ENCODE measurements at regions not wholly inside any gene's neighbourhood (a gene's known extent, or its start where the extent isn't known, plus 50 kb on each side); places are given as distances from the start of the nearest gene placed in this dataset.

GRCh38 chr9:13648068-13648467, 368.6 kb upstream of the MPDZ start:
- no peak overlapping the region for H3K4me3 ChIP-seq
- H3K27me3 ChIP-seq = no peaks in the 10 kb centered on the region
- DNase-seq (no peak), ATAC-seq (ENCODE audit: low FRiP score in 2 of 2) (no peak)
- TF ChIP-seq POLR2AphosphoS5 (IDR thresholded peaks at IDR 0.05) (no peak), EP300 (IDR thresholded peaks at IDR 0.05) (no peak), POLR2A (IDR thresholded peaks at IDR 0.05) (no peak)
- TF ChIP-seq, protein P1, sequence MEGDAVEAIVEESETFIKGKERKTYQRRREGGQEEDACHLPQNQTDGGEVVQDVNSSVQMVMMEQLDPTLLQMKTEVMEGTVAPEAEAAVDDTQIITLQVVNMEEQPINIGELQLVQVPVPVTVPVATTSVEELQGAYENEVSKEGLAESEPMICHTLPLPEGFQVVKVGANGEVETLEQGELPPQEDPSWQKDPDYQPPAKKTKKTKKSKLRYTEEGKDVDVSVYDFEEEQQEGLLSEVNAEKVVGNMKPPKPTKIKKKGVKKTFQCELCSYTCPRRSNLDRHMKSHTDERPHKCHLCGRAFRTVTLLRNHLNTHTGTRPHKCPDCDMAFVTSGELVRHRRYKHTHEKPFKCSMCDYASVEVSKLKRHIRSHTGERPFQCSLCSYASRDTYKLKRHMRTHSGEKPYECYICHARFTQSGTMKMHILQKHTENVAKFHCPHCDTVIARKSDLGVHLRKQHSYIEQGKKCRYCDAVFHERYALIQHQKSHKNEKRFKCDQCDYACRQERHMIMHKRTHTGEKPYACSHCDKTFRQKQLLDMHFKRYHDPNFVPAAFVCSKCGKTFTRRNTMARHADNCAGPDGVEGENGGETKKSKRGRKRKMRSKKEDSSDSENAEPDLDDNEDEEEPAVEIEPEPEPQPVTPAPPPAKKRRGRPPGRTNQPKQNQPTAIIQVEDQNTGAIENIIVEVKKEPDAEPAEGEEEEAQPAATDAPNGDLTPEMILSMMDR (IDR thresholded peaks at IDR 0.05) = no peak
- H3K9me3 ChIP-seq = peaks cover 0 to 5% (median 0%) of the 10 kb centered on the region in 4 donors
- no peak overlapping the region for H3K27ac ChIP-seq
- H3K4me1 ChIP-seq = no peaks in the 10 kb centered on the region
- H3K36me3 ChIP-seq = no peaks in the 10 kb centered on the region

DNA sequence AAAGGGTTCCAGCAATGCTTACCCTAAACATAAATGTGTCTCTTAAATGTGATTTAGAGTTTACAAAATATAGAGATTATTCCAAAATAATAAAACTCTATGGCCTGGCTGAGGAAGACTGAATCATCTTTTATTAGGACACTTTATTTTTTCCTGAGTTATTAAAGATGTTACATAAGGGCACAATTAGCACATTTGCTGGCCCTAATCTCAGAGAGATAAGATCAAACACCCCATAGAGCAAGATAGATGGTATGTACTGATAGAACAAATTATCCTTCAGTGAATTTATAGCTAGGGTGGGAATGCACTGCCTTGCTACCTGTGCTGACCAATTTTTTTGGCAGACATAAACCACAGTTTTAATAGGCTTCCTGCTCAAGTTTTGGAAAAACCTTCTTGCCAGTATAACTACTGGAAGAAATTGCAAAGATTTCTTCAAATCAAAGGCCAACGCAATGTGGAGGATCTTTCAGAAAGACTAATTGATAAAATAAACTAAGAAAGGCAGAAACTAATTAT, 367.1 kb upstream of the MPDZ start:
- ATAC-seq (ENCODE audit: low FRiP score in 2 of 2) (no peak), DNase-seq (no peak)
- Histone ChIP-seq H3K9me3 (peaks cover 0 to 5% (median 0%) of the 10 kb centered on the region in 4 donors), H3K36me3 (no peaks in the 10 kb centered on the region), H3K4me3 (no peak overlapping the region), H3K27me3 (no peaks in the 10 kb centered on the region), H3K27ac (no peak overlapping the region), H3K4me1 (no peaks in the 10 kb centered on the region)
- WGBS, 2 donors = 87 to 90% methylated on average over 1 of the region's 1 CpG
- TF ChIP-seq, protein P1 (IDR thresholded peaks at IDR 0.05) = no peak
- TF ChIP-seq POLR2A (IDR thresholded peaks at IDR 0.05) (no peak), EP300 (IDR thresholded peaks at IDR 0.05) (no peak), POLR2AphosphoS5 (IDR thresholded peaks at IDR 0.05) (no peak)

- ATAC-seq (ENCODE audit: low FRiP score in 2 of 2) (no peak), DNase-seq (no peak)
- H3K4me1 ChIP-seq = no peaks in the 10 kb centered on the region
- TF ChIP-seq POLR2A (IDR thresholded peaks at IDR 0.05) (no peak), EP300 (IDR thresholded peaks at IDR 0.05) (no peak)
- H3K36me3 ChIP-seq = no peaks in the 10 kb centered on the region
- H3K27ac ChIP-seq = no peak overlapping the region
- peaks cover 0 to 5% (median 0%) of the 10 kb centered on the region in 4 donors for H3K9me3 ChIP-seq
- no peak overlapping the region for H3K4me3 ChIP-seq
- WGBS, 2 donors = 96 to 97% methylated on average over 1 of the region's 1 CpG
- no peaks in the 10 kb centered on the region for H3K27me3 ChIP-seq
Observed at GRCh38 chr9:13645557-13645956, 366.1 kb upstream of the MPDZ start.

- TF ChIP-seq POLR2AphosphoS5 (IDR thresholded peaks at IDR 0.05) = no peak
- no peak for TF ChIP-seq POLR2A (IDR thresholded peaks at IDR 0.05)
- no peak for TF ChIP-seq EP300 (IDR thresholded peaks at IDR 0.05)
- TF ChIP-seq, protein P1 (IDR thresholded peaks at IDR 0.05) = no peak
- no peaks in the 10 kb centered on the region for H3K4me1 ChIP-seq
- H3K36me3 ChIP-seq = no peaks in the 10 kb centered on the region
- no peak for ATAC-seq (ENCODE audit: low FRiP score in 2 of 2)
- H3K9me3 ChIP-seq = peaks cover 0 to 5% (median 0%) of the 10 kb centered on the region in 4 donors
- DNase-seq = no peak
- no peaks in the 10 kb centered on the region for H3K27me3 ChIP-seq
- no peak overlapping the region for H3K4me3 ChIP-seq
- 75 to 76% methylated on average over 1 of the region's 1 CpG for WGBS, 2 donors
- H3K27ac ChIP-seq = no peak overlapping the region
Observed at GRCh38 chr9:13644675-13645074, 365.2 kb upstream of the MPDZ start.

- DNase-seq (no peak), ATAC-seq (ENCODE audit: low FRiP score in 2 of 2) (no peak)
- Histone ChIP-seq H3K27me3 (no peaks in the 10 kb centered on the region), H3K4me1 (no peaks in the 10 kb centered on the region), H3K9me3 (no peaks in the 10 kb centered on the region), H3K36me3 (no peaks in the 10 kb centered on the region), H3K27ac (no peak overlapping the region), H3K4me3 (no peak overlapping the region)
- 75 to 87% methylated on average over 2 of the region's 2 CpGs for WGBS, 2 donors
- TF ChIP-seq POLR2AphosphoS5 (IDR thresholded peaks at IDR 0.05) (no peak), POLR2A (IDR thresholded peaks at IDR 0.05) (no peak), EP300 (IDR thresholded peaks at IDR 0.05) (no peak)
- TF ChIP-seq, protein P1 (IDR thresholded peaks at IDR 0.05) = no peak
Observed at GRCh38 chr9:13642646-13643045, 363.2 kb upstream of the MPDZ start.
